Stomach (tissue), 8 donors: ENCODE measurements at regions not wholly inside any gene's neighbourhood (a gene's known extent, or its start where the extent isn't known, plus 50 kb on each side); places are given as distances from the start of the nearest gene placed in this dataset.

Experiments used
- DNase-seq, 2 donors: peaks; one replicate each; pipeline versions ENCODE4 v3.0.0 to v3.0.0-alpha.2; 2013 to 2019
- H3K27ac ChIP-seq, 5 donors: fragments of 200-600 bp in 4 of 5; sonication (generic) in 4 of 5; one replicate each; pipeline ENCODE4 v1.5.1; 2013 to 2019; ENCODE audit warnings: mild to moderate bottlenecking in 1 of 5, moderate library complexity in 1 of 5
- H3K27me3 ChIP-seq, 3 donors: fragments of 200-600 bp; sonication (generic); one replicate each; pipeline ENCODE4 v1.5.1; 2017 to 2019; ENCODE audit warnings: mixed run types in 1 of 3
- H3K36me3 ChIP-seq, 4 donors: fragments of 200-600 bp; sonication (generic); 1 replicate in 3 of 4; 2 replicates in 1 of 4; pipeline ENCODE4 v1.5.1; 2016 to 2019
- H3K4me1 ChIP-seq, 4 donors: fragments of 200-600 bp; sonication (generic); one replicate each; pipeline ENCODE4 v1.5.1; 2016 to 2019
- H3K4me3 ChIP-seq, 4 donors: fragments of 200-600 bp; sonication (generic) in 3 of 4; one replicate each; pipeline ENCODE4 v1.5.1; 2016 to 2019; ENCODE audit warnings: mild to moderate bottlenecking in 1 of 4
- H3K9me3 ChIP-seq, 4 donors: fragments of 200-600 bp; sonication (generic); one replicate each; pipeline ENCODE4 v1.5.1; 2016 to 2019
- CTCF ChIP-seq, 7 experiments: fragments of 450-650 bp in 4 of 7; fragments of 200-600 bp in 3 of 7; sonication (generic) in 3 of 7; IDR thresholded peaks; one replicate each; pipeline ENCODE4 v1.5.1; 2016 to 2019; ENCODE audit warnings: antibody characterized with exemption in 7 of 7, control low read depth in 2 of 7, mild to moderate bottlenecking in 1 of 7
- EP300 ChIP-seq: sonication (generic); formaldehyde crosslinking; IDR thresholded peaks from one replicate; pipeline ENCODE4 v1.6.1; 2017; ENCODE audit warnings: antibody characterized with exemption
- POLR2A ChIP-seq, 4 donors: fragments of 450-650 bp; IDR thresholded peaks; one replicate each; pipeline ENCODE4 v1.6.1; 2016; ENCODE audit warnings: antibody characterized with exemption in 4 of 4, control low read depth in 2 of 4, mild to moderate bottlenecking in 1 of 4, moderate library complexity in 1 of 4
- POLR2AphosphoS5 ChIP-seq, 3 donors: sonication (generic); formaldehyde crosslinking; IDR thresholded peaks; one replicate each; pipeline ENCODE4 v1.6.1; 2016; ENCODE audit warnings: antibody characterized with exemption in 3 of 3
- WGBS, 5 donors: extraction: QIAGEN DNeasy Blood & Tissue Kit in 3 of 5; methylation state at CpG; one replicate each; pipeline versions ENCODE4 v1.1.5 to v1.1.7; 2013 to 2018; 5-methylcytosine and 5-hydroxymethylcytosine counted together
- intact Hi-C: fragments of 100-400 bp; cut with DNase I; formaldehyde crosslinking; loops from one replicate; pipeline ENCODE4 v1.15.1; 2023; ENCODE audit warnings: low total_unique reads
- donor health status: healthy with polysubstance abuse.
- donor health status: Bipolar disorder and iron deficiency.
- donor health status: healthy.

DNA sequence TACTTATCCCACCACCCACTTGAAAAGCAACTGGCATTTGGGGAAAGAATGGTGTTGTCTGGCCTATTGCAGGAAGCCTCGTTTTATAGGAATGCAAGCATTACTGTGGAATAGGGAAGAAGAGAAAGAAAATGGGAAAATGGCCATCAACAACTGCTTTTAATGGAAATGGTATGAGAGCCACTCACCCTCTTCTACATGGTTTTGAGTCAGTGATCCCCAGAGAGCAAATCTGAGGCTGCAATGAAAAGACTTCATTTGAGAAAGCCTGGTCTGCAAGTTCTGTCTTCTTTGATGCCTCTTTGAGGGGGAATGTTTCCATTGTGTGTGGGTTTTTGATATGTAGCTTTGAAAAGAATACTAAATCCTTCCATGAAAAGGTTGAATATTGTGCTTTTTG, 172.3 kb upstream of the HDDC2 start:
- TF ChIP-seq EP300: no peak
- Histone ChIP-seq H3K4me1 (no peaks in the 10 kb centered on the region), H3K27ac (no peak overlapping the region), H3K27me3 (no peaks in the 10 kb centered on the region), H3K9me3 (no peaks in the 10 kb centered on the region), H3K36me3 (no peaks in the 10 kb centered on the region), H3K4me3 (no peak overlapping the region)
- intact Hi-C loops: no loop called here
- 58 to 74% (median 61%) methylated on average over 1 of the region's 1 CpG for WGBS, 5 donors
- no peak for DNase-seq

DNA sequence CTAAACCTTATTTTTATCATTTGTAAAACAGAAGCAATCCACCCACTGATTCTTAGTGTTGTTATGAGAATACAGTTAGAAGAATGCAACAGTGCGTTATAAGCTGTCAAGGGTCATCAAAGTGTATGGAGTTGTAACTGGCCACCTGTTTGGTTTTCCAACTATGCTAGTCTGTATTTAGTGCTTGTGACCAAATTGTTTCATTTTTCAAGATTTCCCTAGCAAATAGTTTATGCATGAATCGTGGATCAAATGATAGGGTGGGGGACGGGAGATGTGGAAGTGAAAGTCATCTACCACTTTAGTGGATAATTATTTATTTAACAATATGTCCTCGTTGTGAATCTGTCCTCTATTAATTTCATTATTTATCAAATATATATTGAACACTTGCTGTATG, 175.4 kb upstream of the HDDC2 start:
- Histone ChIP-seq H3K27me3 (no peaks in the 10 kb centered on the region), H3K9me3 (no peaks in the 10 kb centered on the region), H3K36me3 (no peaks in the 10 kb centered on the region), H3K27ac (no peak overlapping the region), H3K4me3 (no peak overlapping the region), H3K4me1 (no peaks in the 10 kb centered on the region)
- no peak for DNase-seq
- TF ChIP-seq CTCF (IDR thresholded peaks at IDR 0.05) (no peak), EP300 (no peak), POLR2AphosphoS5 (IDR thresholded peaks at IDR 0.05) (no peak), POLR2A (IDR thresholded peaks at IDR 0.05) (no peak)
- 70 to 79% (median 74%) methylated on average over 4 of the region's 4 CpGs for WGBS, 5 donors
- intact Hi-C loops: no loop called here

- no peaks in the 10 kb centered on the region for H3K4me1 ChIP-seq
- intact Hi-C loops: no loop called here
- H3K27ac ChIP-seq: no peak overlapping the region
- 57 to 72% (median 66%) methylated on average over 3 of the region's 3 CpGs for WGBS, 5 donors
- TF ChIP-seq EP300: no peak
- no peaks in the 10 kb centered on the region for H3K27me3 ChIP-seq
- no peaks in the 10 kb centered on the region for H3K36me3 ChIP-seq
- DNase-seq: no peak
- H3K9me3 ChIP-seq: no peaks in the 10 kb centered on the region
- no peak overlapping the region for H3K4me3 ChIP-seq
Observed at GRCh38 chr6:125477844-125478243, 176.1 kb upstream of the HDDC2 start.

DNA sequence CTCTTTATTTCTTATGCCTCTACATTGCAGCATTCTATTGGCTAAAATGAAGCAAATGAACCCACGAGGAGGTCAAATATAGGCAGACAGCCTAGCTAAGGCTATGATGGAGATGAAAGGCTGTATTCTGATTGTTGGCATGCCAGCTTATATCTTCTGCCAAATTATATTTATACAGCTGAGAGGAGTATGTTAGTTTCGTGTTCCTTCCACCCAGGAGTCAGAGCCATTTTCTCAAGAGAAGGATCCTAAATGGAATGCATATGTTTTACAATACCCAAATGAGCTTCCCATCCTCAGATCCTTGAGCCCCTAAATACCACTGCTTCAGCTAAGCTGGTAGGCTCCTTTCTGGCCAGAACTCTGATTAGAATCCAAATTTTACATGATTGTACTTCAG, 178.4 kb upstream of the HDDC2 start:
- no peak overlapping the region for H3K4me3 ChIP-seq
- no peaks in the 10 kb centered on the region for H3K9me3 ChIP-seq
- 41 to 61% (median 44%) methylated on average over 2 of the region's 2 CpGs for WGBS, 5 donors
- no peaks in the 10 kb centered on the region for H3K36me3 ChIP-seq
- DNase-seq: no peak
- no peaks in the 10 kb centered on the region for H3K4me1 ChIP-seq
- H3K27ac ChIP-seq: no peak overlapping the region
- TF ChIP-seq POLR2AphosphoS5 (IDR thresholded peaks at IDR 0.05) (no peak), CTCF (IDR thresholded peaks at IDR 0.05) (no peak), POLR2A (IDR thresholded peaks at IDR 0.05) (no peak), EP300 (no peak)
- intact Hi-C loops: no loop called here
- no peaks in the 10 kb centered on the region for H3K27me3 ChIP-seq

GRCh38 chr6:125480571-125480970, 178.8 kb upstream of the HDDC2 start:
- Histone ChIP-seq H3K27me3 (no peaks in the 10 kb centered on the region), H3K27ac (no peak overlapping the region), H3K4me1 (no peaks in the 10 kb centered on the region), H3K9me3 (no peaks in the 10 kb centered on the region), H3K4me3 (no peak overlapping the region), H3K36me3 (no peaks in the 10 kb centered on the region)
- WGBS, 5 donors: 63 to 78% (median 73%) methylated on average over 1 of the region's 1 CpG
- no peak for DNase-seq
- intact Hi-C loops: no loop called here
- no peak for TF ChIP-seq POLR2A (IDR thresholded peaks at IDR 0.05)
- TF ChIP-seq EP300: no peak
- TF ChIP-seq POLR2AphosphoS5 (IDR thresholded peaks at IDR 0.05): no peak
- no peak for TF ChIP-seq CTCF (IDR thresholded peaks at IDR 0.05)

DNA sequence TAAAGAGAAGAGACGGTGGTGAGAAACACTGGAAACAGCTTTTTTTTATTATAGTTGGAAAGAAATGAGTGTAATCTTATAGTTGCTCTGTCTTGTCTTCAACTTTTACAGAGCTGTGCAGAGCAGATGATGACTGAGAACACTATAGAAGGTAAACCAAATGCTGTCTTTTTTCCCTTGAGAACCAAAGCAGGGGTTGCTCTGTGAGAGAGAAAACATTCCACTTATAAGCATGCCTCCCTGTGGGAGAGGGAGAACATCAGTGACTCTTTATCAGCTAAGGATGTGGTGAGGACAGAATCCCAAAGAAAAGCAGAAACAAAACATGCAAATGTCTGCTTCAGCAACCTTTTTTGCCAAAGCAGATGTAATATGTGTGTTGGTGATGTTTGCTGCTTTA, 179.3 kb upstream of the HDDC2 start:
- no peaks in the 10 kb centered on the region for H3K27me3 ChIP-seq
- 72 to 87% (median 76%) methylated on average over 1 of the region's 1 CpG for WGBS, 5 donors

More for the DNA sequence above, 179.3 kb upstream of the HDDC2 start:
- Histone ChIP-seq H3K9me3 (no peaks in the 10 kb centered on the region), H3K27ac (no peak overlapping the region), H3K4me1 (no peaks in the 10 kb centered on the region), H3K36me3 (no peaks in the 10 kb centered on the region), H3K4me3 (no peak overlapping the region)
- intact Hi-C loops: no loop called here
- TF ChIP-seq CTCF (IDR thresholded peaks at IDR 0.05): no peak
- no peak for DNase-seq
